HepG2 (cell line): ENCODE measurements at regions not wholly inside any gene's neighbourhood (a gene's known extent, or its start where the extent isn't known, plus 50 kb on each side); places are given as distances from the start of the nearest gene placed in this dataset.

Experiments
- ATAC-seq: fragments of 200-7000 bp; cut with Tn5 transposase; 3 replicates; pipeline ENCODE4 v1.9.1; 2020; ENCODE audit warnings: mild to moderate bottlenecking, moderate library complexity
- BruUV-seq: library from RNA; stranded (reverse); fragments of 400-500 nt; replicated peaks from 2 replicates; lab custom pipeline; 2021; lab: Mats Ljungman, UMichigan
- CTCF ChIA-PET: fragments of 300-600 bp; formaldehyde crosslinking; extraction: SDS; loops from one replicate; lab custom pipeline; 2021; ENCODE audit warnings: low total read pairs, inconsistent platforms, low intra/inter-chr PET ratio; lab: Yijun Ruan, JAX
- POLR2A ChIA-PET: fragments of 350-600 bp; sonication (Branson Sonifier 250); formaldehyde crosslinking; loops from one replicate; lab custom pipeline; 2020; ENCODE audit warnings: antibody characterized with exemption, inconsistent platforms; lab: Yijun Ruan, JAX
- DNase-seq: peaks from one replicate; pipeline ENCODE4 v3.0.0-alpha.2; 2015; ENCODE audit warnings: low spot score
- FAIRE-seq: peaks from 3 replicates; lab custom pipeline; 2011; peaks lifted over from hg19 to GRCh38; lab: Jason Lieb, UNC
- H2AFZ ChIP-seq: one replicate; pipeline ENCODE4 v1.6.1; 2011; ENCODE audit warnings: low read length, inconsistent platforms
- H3K27ac ChIP-seq: fragments of 300-600 bp; 3 replicates; pipeline ENCODE4 v1.8.0; 2011; ENCODE audit warnings: mixed run types, mild to moderate bottlenecking, mixed read lengths, low read length, inconsistent platforms; ENCODE audit not compliant: insufficient read depth; ENCODE audit errors: extremely low read length
- H3K27me3 ChIP-seq, 2 experiments: fragments of 200-600 bp in 1 of 2; 2 replicates in 1 of 2; 3 replicates in 1 of 2; pipeline versions ENCODE4 v1.6.0 to v1.8.0; 2011; ENCODE audit warnings: low read length in 2 of 2, mild to moderate bottlenecking in 2 of 2, moderate library complexity in 2 of 2, inconsistent platforms in 1 of 2; ENCODE audit not compliant: insufficient read depth in 2 of 2, control insufficient read depth in 1 of 2
- H3K36me3 ChIP-seq, 2 experiments: fragments of 200-600 bp in 1 of 2; replicated peaks in 1 of 2; 2 replicates in 1 of 2; 3 replicates in 1 of 2; pipeline versions ENCODE4 v1.5.1 to v1.8.0; 2011; ENCODE audit warnings: low read length in 2 of 2, inconsistent platforms in 1 of 2; ENCODE audit not compliant: insufficient read depth in 2 of 2, control insufficient read depth in 1 of 2
- H3K4me1 ChIP-seq: 2 replicates; pipeline ENCODE4 v1.5.1; 2012; ENCODE audit warnings: low read length, inconsistent platforms; ENCODE audit not compliant: insufficient read depth
- H3K4me2 ChIP-seq: 2 replicates; pipeline ENCODE4 v1.6.0; 2011; ENCODE audit warnings: low read depth, low read length, inconsistent platforms
- H3K4me3 ChIP-seq, 3 experiments: fragments of 200-600 bp in 1 of 3; sonication (generic), shearing (Covaris generic) in 1 of 3; replicated peaks in 1 of 3; 2 replicates each; pipeline ENCODE4 v1.5.1; 2011 to 2016; ENCODE audit warnings: low read length in 3 of 3, inconsistent platforms in 2 of 3, low read depth in 2 of 3, mild to moderate bottlenecking in 2 of 3, control low read depth in 1 of 3, mixed read lengths in 1 of 3; ENCODE audit not compliant: insufficient read depth in 1 of 3
- H3K79me2 ChIP-seq: one replicate; pipeline ENCODE4 v1.6.1; 2011; ENCODE audit warnings: low read length, inconsistent platforms; ENCODE audit not compliant: insufficient read depth
- H3K9ac ChIP-seq: 2 replicates; pipeline ENCODE4 v1.6.0; 2011; ENCODE audit warnings: mild to moderate bottlenecking, low read depth, low read length, inconsistent platforms; ENCODE audit not compliant: insufficient read depth
- H3K9me3 ChIP-seq: 2 replicates; pipeline ENCODE4 v1.5.1; 2012; ENCODE audit warnings: mild to moderate bottlenecking, low read length
- H4K20me1 ChIP-seq: 2 replicates; pipeline ENCODE4 v1.6.0; 2011; ENCODE audit warnings: inconsistent platforms, mild to moderate bottlenecking, low read length, moderate library complexity; ENCODE audit not compliant: insufficient read depth
- AKNA ChIP-seq: sonication (generic); formaldehyde crosslinking; IDR thresholded peaks from 2 replicates; pipeline ENCODE4 v1.4.0; 2020; ENCODE audit warnings: missing genetic modification reagents, borderline replicate concordance
- EZH2 ChIP-seq: conservative IDR thresholded peaks from 2 replicates; pipeline ENCODE4 v1.6.1; 2012; ENCODE audit warnings: mild to moderate bottlenecking, low read depth, low read length, moderate library complexity
- PITX1 ChIP-seq: sonication (generic); formaldehyde crosslinking; IDR thresholded peaks from 2 replicates; pipeline ENCODE4 v1.5.1; 2020; ENCODE audit warnings: mild to moderate bottlenecking, missing genetic modification reagents
- ZC3H13 ChIP-seq: sonication (generic); formaldehyde crosslinking; IDR thresholded peaks from 2 replicates; pipeline ENCODE4 v1.8.1; 2023; ENCODE audit warnings: mild to moderate bottlenecking, missing genetic modification reagents, moderate library complexity
- ZNF704 ChIP-seq: sonication (generic); formaldehyde crosslinking; IDR thresholded peaks from 2 replicates; pipeline ENCODE4 v1.8.1; 2023; ENCODE audit warnings: mild to moderate bottlenecking, inconsistent platforms, moderate library complexity, missing genetic modification reagents, borderline replicate concordance
- ZNF879 ChIP-seq: sonication (generic); formaldehyde crosslinking; IDR thresholded peaks from 2 replicates; pipeline ENCODE4 v1.8.1; 2023; ENCODE audit warnings: missing genetic modification reagents
- WGBS: methylation state at CpG from one replicate; pipeline ENCODE4 v1.1.6; 2017; ENCODE audit warnings: low lambda C conversion rate; 5-methylcytosine and 5-hydroxymethylcytosine counted together
- in situ Hi-C: cut with HindIII; loops from 2 replicates; pipeline ENCODE4 v1.10.0; 2017; ENCODE audit warnings: low pct_unique_long_range_greater_than_20kb; ENCODE audit not compliant: extremely low pct_ligation_motif_present
- intact Hi-C: fragments of 100-400 bp; cut with micrococcal nuclease; formaldehyde crosslinking; loops from one replicate; pipeline ENCODE4 v1.10.0; 2022; ENCODE audit not compliant: unreplicated experiment

GRCh38 chr10:121308020-121308419, 290.2 kb downstream of the FGFR2 start:
- CTCF ChIA-PET: no interaction called here
- H3K4me3 ChIP-seq: no peak overlapping the region
- WGBS: 0% methylated on average over 1 of the region's 1 CpG
- in situ Hi-C loops: no loop called here
- POLR2A ChIA-PET: no interaction called here
- no peaks in the 10 kb centered on the region for H3K36me3 ChIP-seq
- H4K20me1 ChIP-seq: no peaks in the 10 kb centered on the region
- no peak overlapping the region for H3K9ac ChIP-seq
- no peak overlapping the region for H2AFZ ChIP-seq
- H3K79me2 ChIP-seq: no peaks in the 10 kb centered on the region
- DNase-seq (no peak), ATAC-seq (no peak), FAIRE-seq (no peak)
- no peak overlapping the region for H3K4me2 ChIP-seq
- no peaks in the 10 kb centered on the region for H3K9me3 ChIP-seq
- TF ChIP-seq EZH2: no peak
- no peak for TF ChIP-seq AKNA (CRISPR knock-in tag)
- no peak for TF ChIP-seq ZNF704 (CRISPR knock-in tag)
- TF ChIP-seq ZNF879 (CRISPR knock-in tag): no peak
- TF ChIP-seq PITX1: no peak
- TF ChIP-seq ZC3H13 (CRISPR knock-in tag): no peak
- intact Hi-C loops: no loop called here
- no TSS peak for BruUV-seq
- H3K4me1 ChIP-seq: peaks cover 8% of the 10 kb centered on the region; the same call in 1 of the 2 replicates
- no peak overlapping the region for H3K27ac ChIP-seq
- H3K27me3 ChIP-seq: peaks cover 0 to 6% of the 10 kb centered on the region in 2 experiments; a peak in 1 of 5 replicates
